ENCODE measurements at regions not wholly inside any gene's neighbourhood (a gene's known extent, or its start where the extent isn't known, plus 50 kb on each side); places are given as distances from the start of the nearest gene placed in this dataset.

DNA sequence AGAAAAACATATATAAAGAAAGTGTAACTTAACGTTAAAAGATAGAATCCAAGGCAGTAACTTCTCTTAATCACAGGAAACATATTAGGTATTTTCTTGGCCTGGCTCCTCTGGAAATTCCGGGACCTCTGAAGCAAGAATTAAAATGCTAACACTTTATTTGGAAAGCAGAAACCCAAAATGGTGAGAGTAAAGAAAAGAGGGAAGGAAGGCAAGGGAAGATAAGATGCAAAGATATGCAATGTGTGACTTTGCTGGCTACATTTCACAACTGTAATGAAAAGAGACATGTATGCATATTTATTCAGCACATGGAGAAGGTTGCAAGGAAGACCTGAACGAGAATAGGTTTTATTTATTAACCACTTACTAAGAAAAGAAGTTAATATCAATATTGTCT, 372.5 kb downstream of the TBL1XR1 start:
- no peak for DNase-seq (ENCODE audit: low read depth, low spot score)
- H3K4me1 ChIP-seq (ENCODE audit: insufficient read depth, insufficient read length): no peaks in the 10 kb centered on the region
- H3K4me3 ChIP-seq (ENCODE audit: insufficient read length, low read depth): no peak overlapping the region
- no peak for TF ChIP-seq YY1 (IDR thresholded peaks at IDR 0.05; ENCODE audit: insufficient read depth, insufficient read length)
- TF ChIP-seq SUZ12 (IDR thresholded peaks at IDR 0.05; ENCODE audit: extremely low read depth, insufficient read depth, insufficient read length): no peak
- no peak for TF ChIP-seq ZNF274 (IDR thresholded peaks at IDR 0.05; ENCODE audit: low read depth, low read length)
- no peak overlapping the region for H3K9ac ChIP-seq (ENCODE audit: insufficient read length, low read depth)
- H3K9me3 ChIP-seq (ENCODE audit: insufficient read depth, low read length): peaks cover 4% of the 10 kb centered on the region; the same call in 1 of the 2 replicates
- no peaks in the 10 kb centered on the region for H3K36me3 ChIP-seq (ENCODE audit: insufficient read depth, insufficient read length, low read length)
- no peaks in the 10 kb centered on the region for H3K27me3 ChIP-seq (ENCODE audit: insufficient read depth, insufficient read length)

GRCh38 chr3:176820764-176821163, 376.5 kb downstream of the TBL1XR1 start:
- no peak for DNase-seq (ENCODE audit: low read depth, low spot score)

GRCh38 chr3:176816937-176817336, 380.3 kb downstream of the TBL1XR1 start:
- no peak for TF ChIP-seq ZNF274 (IDR thresholded peaks at IDR 0.05; ENCODE audit: low read depth, low read length)
- TF ChIP-seq YY1 (IDR thresholded peaks at IDR 0.05; ENCODE audit: insufficient read depth, insufficient read length): no peak
- no peak for TF ChIP-seq SUZ12 (IDR thresholded peaks at IDR 0.05; ENCODE audit: extremely low read depth, insufficient read depth, insufficient read length)
- H3K4me3 ChIP-seq (ENCODE audit: insufficient read length, low read depth): no peak overlapping the region
- no peaks in the 10 kb centered on the region for H3K27me3 ChIP-seq (ENCODE audit: insufficient read depth, insufficient read length)
- H3K36me3 ChIP-seq (ENCODE audit: insufficient read depth, insufficient read length, low read length): no peaks in the 10 kb centered on the region
- peaks cover 11% of the 10 kb centered on the region; the same call in 1 of the 2 replicates for H3K9me3 ChIP-seq (ENCODE audit: insufficient read depth, low read length)
- no peak for DNase-seq (ENCODE audit: low read depth, low spot score)
- no peaks in the 10 kb centered on the region for H3K4me1 ChIP-seq (ENCODE audit: insufficient read depth, insufficient read length)
- H3K9ac ChIP-seq (ENCODE audit: insufficient read length, low read depth): no peak overlapping the region

More at GRCh38 chr3:176820764-176821163, 376.5 kb downstream of the TBL1XR1 start:
- no peak overlapping the region for H3K9ac ChIP-seq (ENCODE audit: insufficient read length, low read depth)
- no peaks in the 10 kb centered on the region for H3K36me3 ChIP-seq (ENCODE audit: insufficient read depth, insufficient read length, low read length)
- H3K4me3 ChIP-seq (ENCODE audit: insufficient read length, low read depth): no peak overlapping the region
- H3K9me3 ChIP-seq (ENCODE audit: insufficient read depth, low read length): peaks cover 11% of the 10 kb centered on the region; the same call in 1 of the 2 replicates
- no peaks in the 10 kb centered on the region for H3K4me1 ChIP-seq (ENCODE audit: insufficient read depth, insufficient read length)
- no peak for TF ChIP-seq SUZ12 (IDR thresholded peaks at IDR 0.05; ENCODE audit: extremely low read depth, insufficient read depth, insufficient read length)
- no peak for TF ChIP-seq ZNF274 (IDR thresholded peaks at IDR 0.05; ENCODE audit: low read depth, low read length)
- TF ChIP-seq YY1 (IDR thresholded peaks at IDR 0.05; ENCODE audit: insufficient read depth, insufficient read length): no peak
- no peaks in the 10 kb centered on the region for H3K27me3 ChIP-seq (ENCODE audit: insufficient read depth, insufficient read length)

GRCh38 chr3:176814285-176814684, 383.0 kb downstream of the TBL1XR1 start:
- Histone ChIP-seq H3K9ac (ENCODE audit: insufficient read length, low read depth) (no peak overlapping the region), H3K9me3 (ENCODE audit: insufficient read depth, low read length) (0 out of 2 replicates have a peak, but pooled peaks cover 5% of the 10 kb centered on the region), H3K4me1 (ENCODE audit: insufficient read depth, insufficient read length) (no peaks in the 10 kb centered on the region), H3K27me3 (ENCODE audit: insufficient read depth, insufficient read length) (no peaks in the 10 kb centered on the region), H3K36me3 (ENCODE audit: insufficient read depth, insufficient read length, low read length) (no peaks in the 10 kb centered on the region), H3K4me3 (ENCODE audit: insufficient read length, low read depth) (no peak overlapping the region)
- TF ChIP-seq ZNF274 (IDR thresholded peaks at IDR 0.05; ENCODE audit: low read depth, low read length): no peak
- TF ChIP-seq SUZ12 (IDR thresholded peaks at IDR 0.05; ENCODE audit: extremely low read depth, insufficient read depth, insufficient read length): no peak
- no peak for TF ChIP-seq YY1 (IDR thresholded peaks at IDR 0.05; ENCODE audit: insufficient read depth, insufficient read length)
- DNase-seq (ENCODE audit: low read depth, low spot score): peak; percentile 92

DNA sequence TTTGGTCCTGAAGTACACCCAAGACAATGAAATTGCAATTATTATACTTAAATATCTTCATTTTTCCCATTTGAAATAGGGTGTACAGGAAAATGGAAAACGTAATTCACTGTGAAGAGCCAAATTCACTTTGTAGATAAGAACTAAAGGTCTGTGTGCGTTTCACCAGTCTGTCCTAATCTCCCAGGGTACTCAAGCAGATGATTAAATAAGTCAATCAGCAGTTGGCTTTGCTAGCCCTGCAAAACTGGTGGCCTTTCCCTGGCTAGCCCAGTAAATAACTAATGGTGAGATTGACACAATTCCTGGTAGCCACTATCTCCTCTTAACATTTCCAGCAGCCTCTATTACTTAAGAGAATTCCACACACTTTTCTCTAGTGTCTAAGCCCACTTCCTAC, 389.3 kb downstream of the TBL1XR1 start:
- Histone ChIP-seq H3K27me3 (ENCODE audit: insufficient read depth, insufficient read length) (no peaks in the 10 kb centered on the region), H3K9ac (ENCODE audit: insufficient read length, low read depth) (no peak overlapping the region), H3K4me3 (ENCODE audit: insufficient read length, low read depth) (no peak overlapping the region), H3K9me3 (ENCODE audit: insufficient read depth, low read length) (no peaks in the 10 kb centered on the region), H3K4me1 (ENCODE audit: insufficient read depth, insufficient read length) (no peaks in the 10 kb centered on the region), H3K36me3 (ENCODE audit: insufficient read depth, insufficient read length, low read length) (no peaks in the 10 kb centered on the region)
- TF ChIP-seq YY1 (IDR thresholded peaks at IDR 0.05; ENCODE audit: insufficient read depth, insufficient read length) (no peak), ZNF274 (IDR thresholded peaks at IDR 0.05; ENCODE audit: low read depth, low read length) (no peak), SUZ12 (IDR thresholded peaks at IDR 0.05; ENCODE audit: extremely low read depth, insufficient read depth, insufficient read length) (no peak)
- no peak for DNase-seq (ENCODE audit: low read depth, low spot score)

DNA sequence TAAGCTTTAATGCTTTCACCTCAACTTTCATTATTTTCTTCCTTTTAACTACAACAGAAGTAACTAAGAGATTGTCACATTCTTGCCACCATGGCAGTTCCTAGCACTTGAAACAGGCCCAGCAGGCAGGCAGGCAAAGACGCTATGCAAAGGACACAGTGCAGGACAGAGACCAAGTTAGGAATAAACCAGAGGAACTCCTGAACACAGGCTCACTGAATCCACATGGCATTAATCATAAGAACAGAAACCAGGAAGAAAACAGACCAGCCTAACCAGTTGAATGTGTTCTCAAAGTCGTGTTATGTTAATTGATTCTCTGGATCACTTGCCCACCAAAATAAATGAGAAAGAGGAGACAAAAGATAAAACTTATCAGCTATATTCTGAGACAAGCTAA, 397.6 kb downstream of the TBL1XR1 start:
- Histone ChIP-seq H3K27me3 (ENCODE audit: insufficient read depth, insufficient read length) (no peaks in the 10 kb centered on the region), H3K36me3 (ENCODE audit: insufficient read depth, insufficient read length, low read length) (no peaks in the 10 kb centered on the region), H3K4me1 (ENCODE audit: insufficient read depth, insufficient read length) (no peaks in the 10 kb centered on the region), H3K9me3 (ENCODE audit: insufficient read depth, low read length) (no peaks in the 10 kb centered on the region; the same call in 1 of the 2 replicates), H3K9ac (ENCODE audit: insufficient read length, low read depth) (no peak overlapping the region), H3K4me3 (ENCODE audit: insufficient read length, low read depth) (no peak overlapping the region)
- TF ChIP-seq SUZ12 (IDR thresholded peaks at IDR 0.05; ENCODE audit: extremely low read depth, insufficient read depth, insufficient read length): no peak
- no peak for TF ChIP-seq YY1 (IDR thresholded peaks at IDR 0.05; ENCODE audit: insufficient read depth, insufficient read length)
- TF ChIP-seq ZNF274 (IDR thresholded peaks at IDR 0.05; ENCODE audit: low read depth, low read length): no peak
- no peak for DNase-seq (ENCODE audit: low read depth, low spot score)

DNA sequence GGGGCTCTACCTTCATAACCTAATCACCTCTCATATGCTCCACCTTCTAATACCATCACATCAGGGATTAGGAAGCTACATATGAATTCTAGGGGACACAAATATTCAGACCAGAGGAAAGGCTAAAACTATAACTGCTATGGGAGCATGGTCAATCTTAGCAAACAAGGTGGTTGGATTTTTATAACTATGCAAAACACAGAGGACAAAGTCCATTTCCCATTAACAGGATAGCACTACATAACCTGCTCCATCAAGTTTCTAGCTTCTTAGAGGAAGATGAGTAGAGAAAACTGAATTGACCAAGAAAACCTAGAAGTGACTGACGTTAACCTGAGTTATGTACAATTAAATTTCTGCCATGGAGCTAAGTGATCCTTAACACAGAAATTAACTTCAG, 398.6 kb downstream of the TBL1XR1 start:
- H3K4me3 ChIP-seq (ENCODE audit: insufficient read length, low read depth): no peak overlapping the region
- no peaks in the 10 kb centered on the region; the same call in 1 of the 2 replicates for H3K9me3 ChIP-seq (ENCODE audit: insufficient read depth, low read length)
- no peaks in the 10 kb centered on the region for H3K4me1 ChIP-seq (ENCODE audit: insufficient read depth, insufficient read length)
- no peak for DNase-seq (ENCODE audit: low read depth, low spot score)
- no peak overlapping the region for H3K9ac ChIP-seq (ENCODE audit: insufficient read length, low read depth)
- H3K27me3 ChIP-seq (ENCODE audit: insufficient read depth, insufficient read length): no peaks in the 10 kb centered on the region
- TF ChIP-seq ZNF274 (IDR thresholded peaks at IDR 0.05; ENCODE audit: low read depth, low read length) (no peak), SUZ12 (IDR thresholded peaks at IDR 0.05; ENCODE audit: extremely low read depth, insufficient read depth, insufficient read length) (no peak), YY1 (IDR thresholded peaks at IDR 0.05; ENCODE audit: insufficient read depth, insufficient read length) (no peak)
- no peaks in the 10 kb centered on the region for H3K36me3 ChIP-seq (ENCODE audit: insufficient read depth, insufficient read length, low read length)
